ENCODE measurements at regions not wholly inside any gene's neighbourhood (a gene's known extent, or its start where the extent isn't known, plus 50 kb on each side); places are given as distances from the start of the nearest gene placed in this dataset.
"Not testable (repeated sequence)": the region's sequence is repeated elsewhere in the genome, so short reads cannot be mapped to it uniquely, and the experiment has no call there.

DNA sequence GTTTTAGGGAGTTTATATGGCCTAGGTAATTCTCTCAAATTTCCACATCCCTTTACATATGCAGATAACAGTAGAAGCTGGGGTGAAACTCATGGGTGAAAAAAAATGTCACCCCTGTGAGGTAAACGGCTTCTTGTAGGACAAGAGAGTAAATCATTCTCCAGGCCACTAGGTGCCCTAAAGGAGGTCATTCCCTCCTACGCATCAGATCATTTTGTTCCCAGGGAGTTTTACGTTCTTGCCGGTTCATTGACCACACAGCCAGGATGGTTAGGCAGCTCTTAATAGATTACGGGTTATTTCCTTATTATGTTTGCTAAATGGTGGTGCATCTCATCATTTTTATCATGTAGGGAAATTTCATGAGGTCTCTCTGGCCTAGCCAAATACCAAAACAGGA, 225.8 kb upstream of the NOCT start:
- Histone ChIP-seq H3K27ac (no peak overlapping the region), H3K36me3 (no peaks in the 10 kb centered on the region), H3K9me3 (no peaks in the 10 kb centered on the region), H3K4me3 (no peak overlapping the region), H3K4me1 (no peaks in the 10 kb centered on the region), H3K27me3 (ENCODE audit: low read depth) (no peaks in the 10 kb centered on the region)
- DNase-seq, result no peak
- ATAC-seq, result no peak
- TF ChIP-seq, protein P1, sequence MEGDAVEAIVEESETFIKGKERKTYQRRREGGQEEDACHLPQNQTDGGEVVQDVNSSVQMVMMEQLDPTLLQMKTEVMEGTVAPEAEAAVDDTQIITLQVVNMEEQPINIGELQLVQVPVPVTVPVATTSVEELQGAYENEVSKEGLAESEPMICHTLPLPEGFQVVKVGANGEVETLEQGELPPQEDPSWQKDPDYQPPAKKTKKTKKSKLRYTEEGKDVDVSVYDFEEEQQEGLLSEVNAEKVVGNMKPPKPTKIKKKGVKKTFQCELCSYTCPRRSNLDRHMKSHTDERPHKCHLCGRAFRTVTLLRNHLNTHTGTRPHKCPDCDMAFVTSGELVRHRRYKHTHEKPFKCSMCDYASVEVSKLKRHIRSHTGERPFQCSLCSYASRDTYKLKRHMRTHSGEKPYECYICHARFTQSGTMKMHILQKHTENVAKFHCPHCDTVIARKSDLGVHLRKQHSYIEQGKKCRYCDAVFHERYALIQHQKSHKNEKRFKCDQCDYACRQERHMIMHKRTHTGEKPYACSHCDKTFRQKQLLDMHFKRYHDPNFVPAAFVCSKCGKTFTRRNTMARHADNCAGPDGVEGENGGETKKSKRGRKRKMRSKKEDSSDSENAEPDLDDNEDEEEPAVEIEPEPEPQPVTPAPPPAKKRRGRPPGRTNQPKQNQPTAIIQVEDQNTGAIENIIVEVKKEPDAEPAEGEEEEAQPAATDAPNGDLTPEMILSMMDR (IDR thresholded peaks at IDR 0.05), result no peak
- intact Hi-C loops (cut with DNase I), result no loop called here

- Histone ChIP-seq H3K4me1 (no peaks in the 10 kb centered on the region), H3K4me3 (no peak overlapping the region), H3K27me3 (ENCODE audit: low read depth) (no peaks in the 10 kb centered on the region), H3K36me3 (no peaks in the 10 kb centered on the region), H3K9me3 (no peaks in the 10 kb centered on the region), H3K27ac (no peak overlapping the region)
- TF ChIP-seq, protein P1 (IDR thresholded peaks at IDR 0.05), result no peak
- DNase-seq (no peak), ATAC-seq (no peak)
- intact Hi-C loops (cut with DNase I), result no loop called here
These were observed 226.7 kb upstream of the NOCT start for GRCh38 chr4:138788857-138789256.

GRCh38 chr4:138788267-138788790, 227.3 kb upstream of the NOCT start:
- Histone ChIP-seq H3K4me1 (no peaks in the 10 kb centered on the region), H3K27me3 (ENCODE audit: low read depth) (no peaks in the 10 kb centered on the region), H3K9me3 (no peaks in the 10 kb centered on the region), H3K36me3 (no peaks in the 10 kb centered on the region), H3K4me3 (no peak overlapping the region), H3K27ac (no peak overlapping the region)
- ATAC-seq (no peak), DNase-seq (no peak)
- TF ChIP-seq, protein P1 (IDR thresholded peaks at IDR 0.05), result no peak
- intact Hi-C loops (cut with DNase I), result no loop called here

- ATAC-seq; H3K4me3 ChIP-seq; H3K9me3 ChIP-seq; H3K27ac ChIP-seq; H3K4me1 ChIP-seq; DNase-seq; H3K36me3 ChIP-seq; H3K27me3 ChIP-seq (ENCODE audit: low read depth); intact Hi-C loops (cut with DNase I): not testable (repeated sequence)
These were observed 235.8 kb upstream of the NOCT start for GRCh38 chr4:138779761-138780160.

DNA sequence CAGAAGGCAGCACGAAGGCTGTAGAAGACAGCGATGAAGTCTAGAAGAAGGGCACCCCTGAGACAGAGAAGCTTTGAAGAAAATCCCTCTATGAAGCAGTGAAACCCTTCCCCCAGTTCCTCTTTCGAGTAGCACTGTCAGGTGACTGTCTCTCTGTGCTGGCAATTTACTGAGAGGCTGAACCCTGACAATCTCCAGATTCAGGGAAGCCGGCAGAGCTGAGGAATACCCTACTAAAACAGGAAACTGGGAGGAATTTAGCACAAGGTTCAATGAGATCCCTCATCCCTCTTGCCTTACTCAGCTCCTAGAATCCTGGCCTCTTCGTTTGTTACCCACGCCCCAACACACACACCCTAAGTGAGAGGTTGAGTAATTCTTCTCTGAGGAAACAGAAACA, 239.7 kb upstream of the NOCT start:
- H3K27ac ChIP-seq, result no peak overlapping the region
- TF ChIP-seq, protein P1 (IDR thresholded peaks at IDR 0.05), result no peak
- ATAC-seq, result peak in 1 of 2 donors; percentile 35

DNA sequence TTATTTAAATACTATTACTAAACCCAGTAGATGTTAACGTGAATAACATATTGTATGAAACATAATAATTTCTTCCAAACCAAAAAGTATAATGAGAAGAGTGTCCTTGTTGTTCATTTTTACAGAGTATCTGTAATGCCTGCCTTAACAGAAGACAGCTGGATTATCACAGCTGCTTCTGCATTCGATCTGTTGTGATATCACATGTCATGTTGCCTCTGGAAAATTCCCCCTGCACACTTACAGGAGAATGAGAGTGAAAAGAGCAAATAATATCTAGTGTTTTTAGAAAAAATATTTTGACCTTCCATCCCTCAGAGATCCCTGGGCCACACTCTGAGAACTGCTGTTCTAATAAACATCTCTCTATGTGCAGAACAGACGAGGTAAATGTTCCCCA, 240.1 kb upstream of the NOCT start:
- no peak overlapping the region for H3K27ac ChIP-seq
- TF ChIP-seq, protein P1 (IDR thresholded peaks at IDR 0.05), result no peak
- DNase-seq (no peak), ATAC-seq (no peak)
- H3K4me1 ChIP-seq, result no peaks in the 10 kb centered on the region
- H3K27me3 ChIP-seq (ENCODE audit: low read depth), result no peaks in the 10 kb centered on the region
- peaks cover under 1% of the 10 kb centered on the region for H3K9me3 ChIP-seq
- no peak overlapping the region for H3K4me3 ChIP-seq
- intact Hi-C loops (cut with DNase I), result no loop called here
- H3K36me3 ChIP-seq, result no peaks in the 10 kb centered on the region

More for the DNA sequence above, 239.7 kb upstream of the NOCT start:
- DNase-seq, result no peak
- intact Hi-C loops (cut with DNase I), result no loop called here
- H3K36me3 ChIP-seq, result no peaks in the 10 kb centered on the region
- H3K9me3 ChIP-seq, result peaks cover 4% of the 10 kb centered on the region
- H3K27me3 ChIP-seq (ENCODE audit: low read depth), result no peaks in the 10 kb centered on the region
- H3K4me3 ChIP-seq, result no peak overlapping the region
- no peaks in the 10 kb centered on the region for H3K4me1 ChIP-seq

Data from lower lobe of right lung (tissue), 2 donors.